Loucy (cell line): ENCODE measurements at regions not wholly inside any gene's neighbourhood (a gene's known extent, or its start where the extent isn't known, plus 50 kb on each side); places are given as distances from the start of the nearest gene placed in this dataset.

ENCODE experiments used
- EZH2phosphoT487 ChIP-seq: fragments of 200-600 bp; IDR thresholded peaks from 2 replicates; pipeline ENCODE4 v1.6.1; 2018; ENCODE audit warnings: antibody characterized with exemption, mild to moderate bottlenecking, moderate library complexity, borderline replicate concordance
- TF ChIP-seq, protein P1 (sequence below): fragments of 200-600 bp; sonication (generic); conservative IDR thresholded peaks from 2 replicates; pipeline ENCODE4 v1.5.1; 2014; ENCODE audit warnings: mild to moderate bottlenecking, antibody characterized with exemption, low read length

GRCh38 chr7:35495377-35495776, 199.6 kb downstream of the HERPUD2 start:
- TF ChIP-seq, protein P1, sequence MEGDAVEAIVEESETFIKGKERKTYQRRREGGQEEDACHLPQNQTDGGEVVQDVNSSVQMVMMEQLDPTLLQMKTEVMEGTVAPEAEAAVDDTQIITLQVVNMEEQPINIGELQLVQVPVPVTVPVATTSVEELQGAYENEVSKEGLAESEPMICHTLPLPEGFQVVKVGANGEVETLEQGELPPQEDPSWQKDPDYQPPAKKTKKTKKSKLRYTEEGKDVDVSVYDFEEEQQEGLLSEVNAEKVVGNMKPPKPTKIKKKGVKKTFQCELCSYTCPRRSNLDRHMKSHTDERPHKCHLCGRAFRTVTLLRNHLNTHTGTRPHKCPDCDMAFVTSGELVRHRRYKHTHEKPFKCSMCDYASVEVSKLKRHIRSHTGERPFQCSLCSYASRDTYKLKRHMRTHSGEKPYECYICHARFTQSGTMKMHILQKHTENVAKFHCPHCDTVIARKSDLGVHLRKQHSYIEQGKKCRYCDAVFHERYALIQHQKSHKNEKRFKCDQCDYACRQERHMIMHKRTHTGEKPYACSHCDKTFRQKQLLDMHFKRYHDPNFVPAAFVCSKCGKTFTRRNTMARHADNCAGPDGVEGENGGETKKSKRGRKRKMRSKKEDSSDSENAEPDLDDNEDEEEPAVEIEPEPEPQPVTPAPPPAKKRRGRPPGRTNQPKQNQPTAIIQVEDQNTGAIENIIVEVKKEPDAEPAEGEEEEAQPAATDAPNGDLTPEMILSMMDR = no peak
- no peak for TF ChIP-seq EZH2phosphoT487
